PC-9 (cell line): ENCODE measurements at regions not wholly inside any gene's neighbourhood (a gene's known extent, or its start where the extent isn't known, plus 50 kb on each side); places are given as distances from the start of the nearest gene placed in this dataset.

Source experiments
- BruUV-seq: library from RNA; stranded (reverse); fragments of 400-500 nt; replicated peaks from 2 replicates; lab custom pipeline; 2021; lab: Mats Ljungman, UMichigan
- CTCF ChIA-PET: fragments of 300-600 bp; sonication (Branson Sonifier 250); formaldehyde crosslinking; loops from one replicate; lab custom pipeline; 2022; ENCODE audit warnings: antibody characterized with exemption; lab: Charles Lee
- POLR2A ChIA-PET: fragments of 300-600 bp; sonication (Branson Sonifier 250); formaldehyde crosslinking; loops from one replicate; lab custom pipeline; 2022; ENCODE audit warnings: antibody characterized with exemption; ENCODE audit not compliant: unreplicated experiment; lab: Charles Lee
- DNase-seq, 2 experiments: peaks; one replicate each; pipeline versions ENCODE4 v3.0.0 to v3.0.0-alpha.2; 2015 to 2022; ENCODE audit warnings: mixed read lengths in 1 of 2
- H2AFZ ChIP-seq: fragments of 200-600 bp; sonication (generic); 2 replicates; pipeline ENCODE4 v1.8.1; 2017; ENCODE audit warnings: antibody characterized with exemption
- H3F3A ChIP-seq: fragments of 200-600 bp; sonication (generic); 2 replicates; pipeline ENCODE4 v1.8.1; 2017; ENCODE audit warnings: antibody characterized with exemption, mild to moderate bottlenecking, low read depth; ENCODE audit not compliant: insufficient read depth
- H3K27ac ChIP-seq: fragments of 200-600 bp; sonication (generic); 2 replicates; pipeline ENCODE4 v1.6.1; 2016; ENCODE audit warnings: mixed run types
- H3K27me3 ChIP-seq: fragments of 200-600 bp; sonication (generic); 2 replicates; pipeline ENCODE4 v1.6.1; 2016; ENCODE audit warnings: low read depth, mixed run types; ENCODE audit not compliant: insufficient read depth
- H3K36me3 ChIP-seq: fragments of 200-600 bp; sonication (generic); 2 replicates; pipeline ENCODE4 v1.6.1; 2016; ENCODE audit warnings: low read depth, mixed run types
- H3K4me1 ChIP-seq: fragments of 200-600 bp; sonication (generic); replicated peaks from 2 replicates; pipeline ENCODE4 v1.6.1; 2016; ENCODE audit warnings: mixed run types; ENCODE audit not compliant: insufficient read depth
- H3K4me2 ChIP-seq: fragments of 200-600 bp; sonication (generic); 2 replicates; pipeline ENCODE4 v1.6.1; 2017; ENCODE audit warnings: mixed run types
- H3K4me3 ChIP-seq: fragments of 200-600 bp; sonication (generic); 2 replicates; pipeline ENCODE4 v1.6.1; 2016; ENCODE audit warnings: mixed run types
- H3K79me2 ChIP-seq: fragments of 200-600 bp; sonication (generic); 2 replicates; pipeline ENCODE4 v1.6.1; 2017; ENCODE audit warnings: low read depth, mixed run types
- H3K9me2 ChIP-seq: fragments of 200-600 bp; sonication (generic); 2 replicates; pipeline ENCODE4 v1.8.1; 2017; ENCODE audit warnings: mild to moderate bottlenecking; ENCODE audit not compliant: insufficient read depth
- H3K9me3 ChIP-seq: fragments of 200-600 bp; sonication (generic); 2 replicates; pipeline ENCODE4 v1.8.1; 2016; ENCODE audit warnings: low read depth; ENCODE audit not compliant: insufficient read depth
- H4K20me1 ChIP-seq: fragments of 200-600 bp; sonication (generic); 2 replicates; pipeline ENCODE4 v1.8.1; 2017; ENCODE audit not compliant: insufficient read depth
- EZH2 ChIP-seq: fragments of 200-600 bp; sonication (generic); IDR thresholded peaks from 2 replicates; pipeline ENCODE4 v1.8.0; 2017; ENCODE audit warnings: antibody characterized with exemption, low read depth
- intact Hi-C: fragments of 100-400 bp; cut with micrococcal nuclease; formaldehyde crosslinking; loops from one replicate; pipeline ENCODE4 v1.10.0; 2022; ENCODE audit not compliant: unreplicated experiment
- TF ChIP-seq, protein P1 (sequence below): fragments of 200-600 bp; sonication (generic); conservative IDR thresholded peaks from 2 replicates; pipeline ENCODE4 v1.6.1; 2017; ENCODE audit warnings: mixed run types, antibody characterized with exemption, mild to moderate bottlenecking, moderate library complexity

DNA sequence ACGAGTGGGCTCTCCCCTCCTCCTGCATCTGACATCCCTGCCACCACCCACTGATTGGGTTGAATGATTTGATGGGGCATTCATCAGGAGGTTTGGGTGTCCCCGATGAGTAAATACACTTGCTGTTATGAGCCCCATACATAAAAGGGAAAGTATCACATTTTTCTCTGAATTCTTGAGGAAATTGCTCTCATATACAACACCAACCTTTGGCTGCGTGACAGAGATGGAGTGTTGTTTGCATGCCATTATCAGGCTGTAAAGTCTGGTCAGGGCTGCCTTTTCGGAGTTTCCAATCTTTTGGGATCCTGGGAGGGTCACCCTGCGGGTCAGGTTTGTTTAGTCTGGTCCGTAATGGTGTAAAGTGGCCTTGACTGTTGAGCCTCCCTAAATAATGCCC, 227.9 kb upstream of the SPRED2 start:
- ChIA-PET POLR2A (no interaction called here), CTCF (no interaction called here)
- no peaks in the 10 kb centered on the region for H3K9me2 ChIP-seq
- no TSS peak for BruUV-seq
- no peaks in the 10 kb centered on the region for H3K4me1 ChIP-seq
- no peaks in the 10 kb centered on the region for H4K20me1 ChIP-seq
- H3K27me3 ChIP-seq: peaks cover 9% of the 10 kb centered on the region; the same call in 1 of the 2 replicates
- no peak overlapping the region for H2AFZ ChIP-seq
- no peak overlapping the region for H3K4me3 ChIP-seq
- no peak for TF ChIP-seq EZH2
- TF ChIP-seq, protein P1, sequence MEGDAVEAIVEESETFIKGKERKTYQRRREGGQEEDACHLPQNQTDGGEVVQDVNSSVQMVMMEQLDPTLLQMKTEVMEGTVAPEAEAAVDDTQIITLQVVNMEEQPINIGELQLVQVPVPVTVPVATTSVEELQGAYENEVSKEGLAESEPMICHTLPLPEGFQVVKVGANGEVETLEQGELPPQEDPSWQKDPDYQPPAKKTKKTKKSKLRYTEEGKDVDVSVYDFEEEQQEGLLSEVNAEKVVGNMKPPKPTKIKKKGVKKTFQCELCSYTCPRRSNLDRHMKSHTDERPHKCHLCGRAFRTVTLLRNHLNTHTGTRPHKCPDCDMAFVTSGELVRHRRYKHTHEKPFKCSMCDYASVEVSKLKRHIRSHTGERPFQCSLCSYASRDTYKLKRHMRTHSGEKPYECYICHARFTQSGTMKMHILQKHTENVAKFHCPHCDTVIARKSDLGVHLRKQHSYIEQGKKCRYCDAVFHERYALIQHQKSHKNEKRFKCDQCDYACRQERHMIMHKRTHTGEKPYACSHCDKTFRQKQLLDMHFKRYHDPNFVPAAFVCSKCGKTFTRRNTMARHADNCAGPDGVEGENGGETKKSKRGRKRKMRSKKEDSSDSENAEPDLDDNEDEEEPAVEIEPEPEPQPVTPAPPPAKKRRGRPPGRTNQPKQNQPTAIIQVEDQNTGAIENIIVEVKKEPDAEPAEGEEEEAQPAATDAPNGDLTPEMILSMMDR: no peak
- no peak overlapping the region for H3K27ac ChIP-seq
- H3K4me2 ChIP-seq: no peak overlapping the region
- no peak for DNase-seq
- intact Hi-C loops: no loop called here
- no peaks in the 10 kb centered on the region for H3K9me3 ChIP-seq
- H3K79me2 ChIP-seq: no peaks in the 10 kb centered on the region
- H3F3A ChIP-seq: no peaks in the 10 kb centered on the region
- no peaks in the 10 kb centered on the region for H3K36me3 ChIP-seq

DNA sequence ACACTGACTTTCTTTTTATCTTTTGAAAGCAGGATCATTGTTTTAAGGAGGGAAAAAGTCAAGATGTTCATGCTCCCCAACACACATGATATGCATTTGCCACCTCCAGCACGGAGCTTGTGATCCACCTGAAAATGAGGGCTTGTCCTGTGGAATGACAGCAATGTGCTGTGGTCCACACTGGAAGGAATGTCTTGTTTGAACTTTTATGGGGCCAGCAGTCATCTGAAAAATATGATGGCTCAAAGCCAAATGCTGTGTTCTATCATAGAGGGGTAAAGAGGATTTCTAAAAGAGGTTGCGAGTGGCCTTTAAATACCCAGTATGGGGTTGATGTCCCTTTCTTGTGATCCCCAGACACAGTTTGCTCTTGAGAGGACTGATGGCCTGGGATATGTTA, 226.5 kb upstream of the SPRED2 start:
- no peak overlapping the region for H3K4me2 ChIP-seq
- ChIA-PET CTCF (no interaction called here), POLR2A (no interaction called here)

DNA sequence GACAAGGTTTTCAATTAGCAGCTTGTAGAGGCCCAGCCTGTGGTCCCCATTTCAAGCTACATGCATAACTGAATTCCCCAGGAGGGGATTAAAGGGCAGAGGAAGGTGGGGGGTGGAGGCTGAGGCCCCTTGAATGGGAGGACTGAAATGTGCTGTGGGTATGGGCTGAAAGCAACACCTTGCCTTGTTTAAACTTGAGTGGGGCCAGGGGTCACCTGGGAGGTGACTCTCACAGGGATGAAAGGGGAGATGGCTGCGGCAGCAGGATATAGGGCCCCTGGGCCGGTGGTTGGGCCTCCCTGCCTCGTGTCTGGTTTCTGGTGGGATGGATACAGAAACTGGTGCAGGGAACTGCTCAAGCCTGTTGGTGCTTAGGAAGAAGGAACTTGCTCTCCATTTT, 225.9 kb upstream of the SPRED2 start:
- H2AFZ ChIP-seq: no peak overlapping the region
- POLR2A ChIA-PET: no interaction called here
- no TSS peak for BruUV-seq

More for the DNA sequence above, 226.5 kb upstream of the SPRED2 start:
- no peak overlapping the region for H3K4me3 ChIP-seq
- no peak overlapping the region for H2AFZ ChIP-seq
- DNase-seq: peak in 1 of 2 experiments; percentile 62
- no peaks in the 10 kb centered on the region for H3K9me2 ChIP-seq
- no peaks in the 10 kb centered on the region for H3K4me1 ChIP-seq
- intact Hi-C loops: no loop called here
- no peaks in the 10 kb centered on the region for H3F3A ChIP-seq
- H3K27me3 ChIP-seq: peaks cover 9% of the 10 kb centered on the region; the same call in 1 of the 2 replicates
- H3K27ac ChIP-seq: no peak overlapping the region
- H3K9me3 ChIP-seq: no peaks in the 10 kb centered on the region
- H3K36me3 ChIP-seq: no peaks in the 10 kb centered on the region
- BruUV-seq: no TSS peak
- TF ChIP-seq EZH2: no peak
- TF ChIP-seq, protein P1: no peak
- H3K79me2 ChIP-seq: no peaks in the 10 kb centered on the region
- H4K20me1 ChIP-seq: no peaks in the 10 kb centered on the region

More for the DNA sequence above, 225.9 kb upstream of the SPRED2 start:
- Histone ChIP-seq H3F3A (no peaks in the 10 kb centered on the region), H3K27ac (no peak overlapping the region), H3K4me1 (no peaks in the 10 kb centered on the region), H3K27me3 (peaks cover 9% of the 10 kb centered on the region; the same call in 1 of the 2 replicates), H3K4me3 (no peak overlapping the region), H4K20me1 (no peaks in the 10 kb centered on the region), H3K79me2 (no peaks in the 10 kb centered on the region), H3K9me3 (no peaks in the 10 kb centered on the region), H3K36me3 (no peaks in the 10 kb centered on the region), H3K9me2 (no peaks in the 10 kb centered on the region), H3K4me2 (no peak overlapping the region)
- intact Hi-C loops: no loop called here
- DNase-seq: no peak
- TF ChIP-seq EZH2: no peak
- TF ChIP-seq, protein P1: no peak
- CTCF ChIA-PET: no interaction called here
